Nephron progenitor cell (in vitro differentiated cells): ENCODE measurements at regions not wholly inside any gene's neighbourhood (a gene's known extent, or its start where the extent isn't known, plus 50 kb on each side); places are given as distances from the start of the nearest gene placed in this dataset.

ENCODE experiments used
- DNase-seq: peaks from one replicate; pipeline ENCODE4 v3.0.0; 2021
- H3K27ac Mint-ChIP-seq: 2 replicates; pipeline ENCODE4 v1.8.0; 2021; ENCODE audit warnings: mild to moderate bottlenecking, moderate library complexity, mixed read lengths
- H3K27me3 Mint-ChIP-seq: 2 replicates; pipeline ENCODE4 v1.8.0; 2021; ENCODE audit warnings: mild to moderate bottlenecking, low read depth, mixed read lengths; ENCODE audit not compliant: poor library complexity
- H3K36me3 Mint-ChIP-seq: 2 replicates; pipeline ENCODE4 v1.8.0; 2021; ENCODE audit warnings: low read depth, mixed read lengths
- H3K4me1 Mint-ChIP-seq: 2 replicates; pipeline ENCODE4 v1.8.0; 2021; ENCODE audit warnings: mixed read lengths
- H3K4me3 Mint-ChIP-seq: 2 replicates; pipeline ENCODE4 v1.8.0; 2021; ENCODE audit warnings: mild to moderate bottlenecking, moderate library complexity, mixed read lengths
- H3K9me3 Mint-ChIP-seq: 2 replicates; pipeline ENCODE4 v1.8.0; 2021; ENCODE audit warnings: mild to moderate bottlenecking, moderate library complexity, mixed read lengths
- TF ChIP-seq, protein P1 (sequence below): fragments of 200-600 bp; sonication (generic); IDR thresholded peaks from 2 replicates; pipeline ENCODE4 v1.5.0; 2021; ENCODE audit warnings: antibody characterized with exemption

DNA sequence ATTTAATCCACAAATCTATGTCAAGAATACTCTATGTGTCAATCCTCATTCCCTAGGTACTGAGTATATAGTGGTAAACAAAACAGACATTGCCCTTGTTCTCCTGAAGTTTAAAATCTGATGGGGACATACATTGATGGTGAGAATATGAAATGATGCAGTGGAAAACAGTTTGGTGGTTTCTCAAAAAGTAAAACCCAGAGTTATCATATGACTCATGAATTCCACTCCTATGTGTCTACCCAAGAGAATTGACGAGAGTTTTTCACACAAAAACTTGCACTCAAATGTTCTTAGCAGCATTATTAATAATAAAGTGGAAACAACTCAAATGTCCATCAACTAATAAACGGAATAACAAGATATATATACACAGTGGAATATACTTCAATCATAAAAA is 586.7 kb downstream of the CCDC85A start:
- no peak overlapping the region for H3K4me3 Mint-ChIP-seq
- no peaks in the 10 kb centered on the region for H3K27me3 Mint-ChIP-seq
- H3K36me3 Mint-ChIP-seq = no peaks in the 10 kb centered on the region
- TF ChIP-seq, protein P1, sequence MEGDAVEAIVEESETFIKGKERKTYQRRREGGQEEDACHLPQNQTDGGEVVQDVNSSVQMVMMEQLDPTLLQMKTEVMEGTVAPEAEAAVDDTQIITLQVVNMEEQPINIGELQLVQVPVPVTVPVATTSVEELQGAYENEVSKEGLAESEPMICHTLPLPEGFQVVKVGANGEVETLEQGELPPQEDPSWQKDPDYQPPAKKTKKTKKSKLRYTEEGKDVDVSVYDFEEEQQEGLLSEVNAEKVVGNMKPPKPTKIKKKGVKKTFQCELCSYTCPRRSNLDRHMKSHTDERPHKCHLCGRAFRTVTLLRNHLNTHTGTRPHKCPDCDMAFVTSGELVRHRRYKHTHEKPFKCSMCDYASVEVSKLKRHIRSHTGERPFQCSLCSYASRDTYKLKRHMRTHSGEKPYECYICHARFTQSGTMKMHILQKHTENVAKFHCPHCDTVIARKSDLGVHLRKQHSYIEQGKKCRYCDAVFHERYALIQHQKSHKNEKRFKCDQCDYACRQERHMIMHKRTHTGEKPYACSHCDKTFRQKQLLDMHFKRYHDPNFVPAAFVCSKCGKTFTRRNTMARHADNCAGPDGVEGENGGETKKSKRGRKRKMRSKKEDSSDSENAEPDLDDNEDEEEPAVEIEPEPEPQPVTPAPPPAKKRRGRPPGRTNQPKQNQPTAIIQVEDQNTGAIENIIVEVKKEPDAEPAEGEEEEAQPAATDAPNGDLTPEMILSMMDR = no peak
- H3K4me1 Mint-ChIP-seq = no peaks in the 10 kb centered on the region
- H3K27ac Mint-ChIP-seq = no peak overlapping the region
- no peaks in the 10 kb centered on the region for H3K9me3 Mint-ChIP-seq
- no peak for DNase-seq

DNA sequence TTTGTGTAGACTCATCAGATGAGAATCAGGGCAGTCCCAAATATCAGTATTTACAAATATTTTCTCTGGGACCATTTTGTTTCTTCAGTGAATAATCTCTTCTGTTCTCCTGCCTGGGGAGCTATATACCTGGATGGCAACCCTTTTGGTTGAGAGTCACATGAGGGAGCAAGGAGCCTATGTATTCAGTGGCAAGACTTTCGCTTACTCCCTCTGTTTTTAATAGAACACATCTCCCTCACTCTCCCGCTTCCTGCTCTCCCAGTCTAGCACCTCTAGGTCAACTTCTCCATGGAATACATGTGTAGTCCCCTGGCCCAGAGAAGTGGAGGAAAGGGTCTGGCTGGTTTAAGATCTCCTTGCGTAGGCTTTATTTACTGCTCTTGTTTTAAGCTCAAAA is 600.3 kb downstream of the CCDC85A start:
- no peak for DNase-seq
- Mint-ChIP-seq H3K4me3 (no peak overlapping the region), H3K36me3 (no peaks in the 10 kb centered on the region), H3K9me3 (no peaks in the 10 kb centered on the region), H3K4me1 (no peaks in the 10 kb centered on the region), H3K27me3 (no peaks in the 10 kb centered on the region), H3K27ac (no peak overlapping the region)
- TF ChIP-seq, protein P1 = no peak

GRCh38 chr2:56801214-56801613 is 617.4 kb downstream of the CCDC85A start:
- no peaks in the 10 kb centered on the region for H3K27me3 Mint-ChIP-seq
- no peak overlapping the region for H3K4me3 Mint-ChIP-seq
- no peaks in the 10 kb centered on the region for H3K4me1 Mint-ChIP-seq
- DNase-seq = no peak
- no peaks in the 10 kb centered on the region for H3K9me3 Mint-ChIP-seq
- H3K36me3 Mint-ChIP-seq = no peaks in the 10 kb centered on the region
- TF ChIP-seq, protein P1 = no peak
- no peak overlapping the region for H3K27ac Mint-ChIP-seq

DNA sequence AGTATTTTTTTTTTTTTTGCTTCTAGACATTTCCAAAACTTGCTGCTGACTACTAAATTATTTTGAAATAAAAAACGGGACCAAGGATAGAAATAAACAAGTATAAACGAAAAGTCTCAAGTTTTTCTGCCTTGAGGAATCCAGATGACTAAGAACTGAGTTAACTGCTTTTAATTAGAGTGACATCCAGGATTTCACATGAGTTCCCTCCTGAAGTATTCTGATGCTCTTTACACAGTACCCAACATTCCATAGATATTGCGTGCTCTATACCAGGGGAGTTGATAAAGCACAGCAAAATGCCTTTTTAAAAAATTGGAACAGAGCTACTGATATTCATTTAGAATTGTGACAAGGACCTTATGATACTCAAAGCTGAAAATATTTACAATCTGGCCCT is 618.0 kb downstream of the CCDC85A start:
- H3K27ac Mint-ChIP-seq = no peak overlapping the region
- H3K36me3 Mint-ChIP-seq = no peaks in the 10 kb centered on the region
- no peak overlapping the region for H3K4me3 Mint-ChIP-seq
- no peak for DNase-seq
- H3K4me1 Mint-ChIP-seq = no peaks in the 10 kb centered on the region
- H3K9me3 Mint-ChIP-seq = no peaks in the 10 kb centered on the region
- TF ChIP-seq, protein P1 = no peak
- H3K27me3 Mint-ChIP-seq = no peaks in the 10 kb centered on the region

DNA sequence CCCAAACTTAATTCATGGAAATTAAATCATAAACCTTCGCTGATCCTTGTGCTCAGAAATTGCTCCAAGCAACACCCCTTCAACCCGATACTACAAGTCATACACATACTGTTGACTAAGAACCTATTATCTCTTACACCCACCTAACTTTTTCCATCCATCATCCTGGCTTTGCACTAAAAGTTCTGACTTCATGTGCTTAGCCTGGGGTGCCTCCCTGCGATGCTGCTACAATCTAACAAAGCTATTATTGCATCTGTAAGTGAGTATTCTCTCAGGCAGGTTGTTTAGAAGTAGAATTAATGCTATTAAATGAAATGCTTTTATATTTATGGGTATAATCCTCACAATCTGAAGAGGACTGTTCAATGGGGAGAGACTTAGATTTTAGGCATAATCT is 619.8 kb downstream of the CCDC85A start:
- Mint-ChIP-seq H3K27me3 (no peaks in the 10 kb centered on the region), H3K36me3 (no peaks in the 10 kb centered on the region), H3K9me3 (no peaks in the 10 kb centered on the region), H3K4me3 (no peak overlapping the region), H3K4me1 (no peaks in the 10 kb centered on the region), H3K27ac (no peak overlapping the region)
- DNase-seq = no peak
- TF ChIP-seq, protein P1 = no peak

- DNase-seq = no peak
- H3K9me3 Mint-ChIP-seq = no peaks in the 10 kb centered on the region
- H3K36me3 Mint-ChIP-seq = no peaks in the 10 kb centered on the region
- TF ChIP-seq, protein P1 = no peak
- H3K4me1 Mint-ChIP-seq = no peaks in the 10 kb centered on the region
- no peaks in the 10 kb centered on the region for H3K27me3 Mint-ChIP-seq
- no peak overlapping the region for H3K4me3 Mint-ChIP-seq
- no peak overlapping the region for H3K27ac Mint-ChIP-seq
Observed at GRCh38 chr2:56806924-56807323, 623.1 kb downstream of the CCDC85A start.
